ENCODE measurements at regions not wholly inside any gene's neighbourhood (a gene's known extent, or its start where the extent isn't known, plus 50 kb on each side); places are given as distances from the start of the nearest gene placed in this dataset.
"Not testable (repeated sequence)": the region's sequence is repeated elsewhere in the genome, so short reads cannot be mapped to it uniquely, and the experiment has no call there.

DNA sequence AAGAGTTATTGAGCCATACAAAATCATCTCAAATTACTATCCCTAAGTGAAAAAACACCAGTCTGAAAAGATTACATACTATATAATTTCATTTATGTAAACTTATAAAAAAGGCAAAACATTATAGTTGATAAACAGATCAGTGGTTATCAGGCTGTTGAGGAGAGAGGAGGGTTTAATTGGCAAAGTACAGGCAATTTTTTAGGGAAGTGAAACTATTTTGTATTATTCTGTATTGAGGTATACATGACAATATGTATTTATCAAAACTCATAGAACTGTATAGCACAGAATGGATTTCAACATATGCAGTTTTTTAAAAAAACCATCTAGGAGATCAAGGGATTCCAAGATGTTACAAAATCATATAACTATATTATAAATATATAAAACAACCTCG is 403.7 kb downstream of the LTN1 start:
- no peak overlapping the region for H3K4me3 ChIP-seq
- intact Hi-C loops (cut with DNase I): no loop called here
- 88 to 94% (median 93%) methylated on average over 1 of the region's 1 CpG for WGBS, 3 donors
- TF ChIP-seq EP300 (IDR thresholded peaks at IDR 0.05) (no peak), POLR2A (IDR thresholded peaks at IDR 0.05) (no peak)
- TF ChIP-seq, protein P1, sequence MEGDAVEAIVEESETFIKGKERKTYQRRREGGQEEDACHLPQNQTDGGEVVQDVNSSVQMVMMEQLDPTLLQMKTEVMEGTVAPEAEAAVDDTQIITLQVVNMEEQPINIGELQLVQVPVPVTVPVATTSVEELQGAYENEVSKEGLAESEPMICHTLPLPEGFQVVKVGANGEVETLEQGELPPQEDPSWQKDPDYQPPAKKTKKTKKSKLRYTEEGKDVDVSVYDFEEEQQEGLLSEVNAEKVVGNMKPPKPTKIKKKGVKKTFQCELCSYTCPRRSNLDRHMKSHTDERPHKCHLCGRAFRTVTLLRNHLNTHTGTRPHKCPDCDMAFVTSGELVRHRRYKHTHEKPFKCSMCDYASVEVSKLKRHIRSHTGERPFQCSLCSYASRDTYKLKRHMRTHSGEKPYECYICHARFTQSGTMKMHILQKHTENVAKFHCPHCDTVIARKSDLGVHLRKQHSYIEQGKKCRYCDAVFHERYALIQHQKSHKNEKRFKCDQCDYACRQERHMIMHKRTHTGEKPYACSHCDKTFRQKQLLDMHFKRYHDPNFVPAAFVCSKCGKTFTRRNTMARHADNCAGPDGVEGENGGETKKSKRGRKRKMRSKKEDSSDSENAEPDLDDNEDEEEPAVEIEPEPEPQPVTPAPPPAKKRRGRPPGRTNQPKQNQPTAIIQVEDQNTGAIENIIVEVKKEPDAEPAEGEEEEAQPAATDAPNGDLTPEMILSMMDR (IDR thresholded peaks at IDR 0.05): no peak
- no peak overlapping the region for H3K27ac ChIP-seq
- H3K36me3 ChIP-seq: no peaks in the 10 kb centered on the region
- H3K4me1 ChIP-seq (ENCODE audit: insufficient read depth): no peaks in the 10 kb centered on the region
- no peak for DNase-seq
- H3K9me3 ChIP-seq: peaks cover 0 to 3% of the 10 kb centered on the region in 2 donors
- H3K27me3 ChIP-seq: no peaks in the 10 kb centered on the region

GRCh38 chr21:28587748-28588147 is 404.9 kb downstream of the LTN1 start:
- TF ChIP-seq, protein P1 (IDR thresholded peaks at IDR 0.05): no peak
- TF ChIP-seq POLR2A (IDR thresholded peaks at IDR 0.05): no peak
- no peak for TF ChIP-seq EP300 (IDR thresholded peaks at IDR 0.05)
- intact Hi-C loops (cut with DNase I): no loop called here
- no peaks in the 10 kb centered on the region for H3K27me3 ChIP-seq
- H3K9me3 ChIP-seq: peaks cover 0 to 3% of the 10 kb centered on the region in 2 donors
- DNase-seq: no peak
- WGBS, 3 donors: 50 to 85% (median 51%) methylated on average over 1 of the region's 1 CpG
- H3K4me1 ChIP-seq (ENCODE audit: insufficient read depth): no peaks in the 10 kb centered on the region
- H3K36me3 ChIP-seq: no peaks in the 10 kb centered on the region
- no peak overlapping the region for H3K4me3 ChIP-seq
- no peak overlapping the region for H3K27ac ChIP-seq

GRCh38 chr21:28581976-28582375 is 410.7 kb downstream of the LTN1 start:
- WGBS, 3 donors: 89 to 96% (median 92%) methylated on average over 2 of the region's 2 CpGs
- intact Hi-C loops (cut with DNase I): no loop called here
- TF ChIP-seq, protein P1 (IDR thresholded peaks at IDR 0.05): no peak
- no peak for TF ChIP-seq POLR2A (IDR thresholded peaks at IDR 0.05)
- TF ChIP-seq EP300 (IDR thresholded peaks at IDR 0.05): no peak
- Histone ChIP-seq H3K9me3 (no peaks in the 10 kb centered on the region), H3K27ac (no peak overlapping the region), H3K27me3 (no peaks in the 10 kb centered on the region), H3K36me3 (no peaks in the 10 kb centered on the region), H3K4me3 (no peak overlapping the region), H3K4me1 (ENCODE audit: insufficient read depth) (no peaks in the 10 kb centered on the region)
- no peak for DNase-seq

DNA sequence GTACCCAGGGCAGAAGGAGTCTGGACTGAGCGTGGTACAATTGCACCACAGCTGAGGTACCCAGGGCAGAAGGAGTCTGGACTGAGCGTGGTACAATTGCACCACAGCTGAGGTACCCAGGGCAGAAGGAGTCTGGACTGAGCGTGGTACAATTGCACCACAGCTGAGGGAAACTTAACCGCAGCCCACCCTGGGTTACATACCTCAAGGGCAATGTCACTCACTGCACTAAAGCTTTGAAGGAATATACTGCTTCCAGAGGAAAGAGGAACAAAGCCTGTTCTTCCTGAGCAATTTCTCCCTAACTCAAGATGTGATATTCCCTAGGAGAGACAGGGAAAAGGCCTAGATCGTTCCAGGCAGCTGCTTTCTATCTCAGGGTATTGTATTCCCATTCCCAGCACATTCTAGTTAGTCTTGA is 411.4 kb downstream of the LTN1 start:
- H3K36me3 ChIP-seq; DNase-seq; intact Hi-C loops (cut with DNase I); H3K27me3 ChIP-seq; H3K4me3 ChIP-seq; H3K4me1 ChIP-seq (ENCODE audit: insufficient read depth); H3K27ac ChIP-seq; H3K9me3 ChIP-seq: not testable (repeated sequence)
- 87 to 89% (median 88%) methylated on average over 5 of the region's 5 CpGs for WGBS, 3 donors

GRCh38 chr21:28580585-28580984 is 412.1 kb downstream of the LTN1 start:
- Histone ChIP-seq H3K27ac (no peak overlapping the region), H3K4me3 (no peak overlapping the region), H3K36me3 (no peaks in the 10 kb centered on the region), H3K27me3 (no peaks in the 10 kb centered on the region), H3K4me1 (ENCODE audit: insufficient read depth) (no peaks in the 10 kb centered on the region), H3K9me3 (no peaks in the 10 kb centered on the region)
- TF ChIP-seq POLR2A (IDR thresholded peaks at IDR 0.05): no peak
- no peak for TF ChIP-seq EP300 (IDR thresholded peaks at IDR 0.05)
- TF ChIP-seq, protein P1 (IDR thresholded peaks at IDR 0.05): no peak
- no peak for DNase-seq
- WGBS, 3 donors: 82 to 90% (median 84%) methylated on average over 2 of the region's 2 CpGs
- intact Hi-C loops (cut with DNase I): no loop called here
